HG03108 (cell line): ENCODE measurements at regions not wholly inside any gene's neighbourhood (a gene's known extent, or its start where the extent isn't known, plus 50 kb on each side); places are given as distances from the start of the nearest gene placed in this dataset.
"Not testable (repeated sequence)": the region's sequence is repeated elsewhere in the genome, so short reads cannot be mapped to it uniquely, and the experiment has no call there.

ENCODE experiments used
- ATAC-seq: cut with Tn5 transposase; IDR thresholded peaks from one replicate; pipeline ENCODE4 v1.9.1; 2021; ENCODE audit warnings: moderate library complexity; ENCODE audit not compliant: unreplicated experiment

DNA sequence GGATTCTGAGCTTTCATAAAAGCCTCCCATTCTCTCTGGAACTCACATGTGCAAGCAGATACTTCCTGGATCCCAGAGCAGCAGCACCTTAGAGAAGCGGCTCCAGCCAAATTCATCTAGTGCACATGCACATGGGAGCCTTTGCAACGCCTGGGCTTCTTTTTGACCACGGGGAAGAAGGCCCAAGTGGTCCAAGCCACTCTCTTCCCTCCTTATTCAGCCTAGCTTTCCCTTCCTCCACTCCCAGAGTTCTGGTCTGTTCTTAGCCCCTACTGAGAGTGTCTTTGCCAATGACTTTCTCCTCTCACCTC lies 118.7 kb downstream of the ZNF365 start:
- ATAC-seq: no peak

DNA sequence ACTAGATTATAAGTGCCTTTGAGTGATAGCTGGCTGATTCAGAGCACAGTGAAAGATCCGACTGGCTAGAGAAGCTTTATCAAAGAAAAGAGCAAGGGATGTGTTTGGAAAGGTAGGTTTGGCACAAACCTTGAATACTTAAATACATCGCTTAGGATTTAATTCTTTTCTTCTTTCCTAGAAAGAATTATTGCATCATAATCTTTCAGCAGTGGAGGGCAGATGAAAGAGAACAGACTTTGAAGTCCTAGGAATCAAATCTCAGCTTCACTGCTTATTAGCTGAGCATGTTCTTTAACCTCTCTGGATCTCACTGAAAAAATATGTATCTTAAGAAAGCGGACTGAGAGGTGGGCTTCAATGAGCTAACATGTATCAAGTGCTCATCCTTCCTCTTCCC lies 122.8 kb downstream of the ZNF365 start:
- no peak for ATAC-seq

DNA sequence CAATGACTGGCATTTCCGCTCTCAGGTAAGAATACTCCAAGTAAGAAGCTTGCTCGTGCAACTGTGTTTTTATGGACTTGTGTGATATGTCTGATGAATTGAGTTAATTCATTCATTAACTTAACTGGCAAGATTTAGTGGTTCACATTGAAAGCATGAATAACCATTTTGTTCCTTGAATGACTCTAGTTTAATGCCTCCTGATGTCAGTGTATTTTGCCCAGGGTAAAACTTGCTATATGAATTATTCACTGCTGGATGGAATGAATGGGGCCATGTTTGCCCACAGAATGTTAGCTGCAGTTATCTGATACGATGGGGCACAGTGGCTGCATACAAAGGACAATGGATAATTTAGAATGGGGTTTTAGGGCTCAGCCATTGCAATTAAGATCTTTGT lies 124.1 kb downstream of the ZNF365 start:
- ATAC-seq: no peak

DNA sequence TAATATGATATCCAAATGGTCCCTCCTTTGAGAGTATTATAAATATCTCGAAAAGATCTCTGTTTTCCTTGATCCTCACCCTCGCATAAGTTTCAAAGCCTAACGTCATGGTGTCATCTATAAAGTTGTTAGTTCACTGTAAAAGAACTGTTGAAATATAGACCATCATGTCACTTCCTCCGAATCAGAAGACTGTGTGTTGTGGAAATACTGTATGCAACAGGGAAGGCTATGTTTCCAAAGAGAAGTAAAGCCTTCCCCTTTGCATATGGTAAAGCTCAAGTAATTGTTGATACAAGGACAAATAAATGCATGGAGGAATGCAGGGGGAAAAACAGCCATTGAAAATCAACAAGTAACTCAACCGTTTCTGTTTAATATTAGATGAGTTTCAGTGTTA lies 125.9 kb downstream of the ZNF365 start:
- ATAC-seq: not testable (repeated sequence)

DNA sequence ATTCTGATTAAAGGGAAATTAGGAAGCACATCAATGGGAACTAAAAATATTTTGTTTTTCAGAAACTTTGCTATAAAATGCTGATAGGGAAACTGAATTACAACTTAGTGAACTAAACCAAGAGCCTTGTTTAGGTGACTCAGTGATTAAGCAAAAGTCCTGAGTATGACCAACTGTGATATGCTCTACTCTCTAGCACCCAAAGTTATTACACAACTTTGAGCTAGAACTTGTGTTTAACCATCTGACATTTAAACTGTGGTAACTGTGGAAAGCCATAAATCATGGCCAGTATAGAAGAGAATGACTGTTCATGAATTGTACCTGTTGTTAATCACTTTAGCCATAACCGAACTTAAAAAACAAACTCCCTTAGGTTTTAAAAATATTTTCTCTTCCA lies 127.4 kb downstream of the ZNF365 start:
- ATAC-seq: no peak

DNA sequence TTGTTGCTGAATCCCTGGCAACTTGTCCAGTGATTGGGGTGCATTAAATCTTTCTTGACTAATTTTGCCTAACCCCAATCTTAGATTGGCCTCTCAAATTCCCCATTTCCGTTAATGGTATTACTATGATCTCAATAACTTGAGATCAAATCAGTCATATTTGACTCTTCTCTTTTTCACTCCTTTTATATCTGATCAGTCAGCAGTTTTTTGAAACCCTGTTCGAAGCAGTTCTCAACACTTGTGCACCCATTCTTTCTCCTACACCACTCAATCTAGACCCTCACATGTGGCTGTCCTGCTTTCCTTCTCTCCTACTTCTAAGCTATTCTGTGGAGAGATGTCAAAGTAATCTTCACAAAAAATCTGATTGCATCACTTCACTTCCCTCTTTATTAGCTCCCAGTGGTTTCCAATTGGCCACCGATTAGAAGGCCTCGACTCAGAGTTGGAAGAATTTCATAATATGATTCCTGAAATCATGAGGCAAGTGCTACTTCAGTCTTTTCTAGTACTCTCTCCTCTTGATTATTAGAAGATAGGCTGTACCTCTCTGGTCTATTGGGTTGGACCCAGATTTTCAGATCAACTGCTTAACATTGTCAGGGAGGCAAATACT lies 128.9 kb downstream of the ZNF365 start:
- no peak for ATAC-seq

DNA sequence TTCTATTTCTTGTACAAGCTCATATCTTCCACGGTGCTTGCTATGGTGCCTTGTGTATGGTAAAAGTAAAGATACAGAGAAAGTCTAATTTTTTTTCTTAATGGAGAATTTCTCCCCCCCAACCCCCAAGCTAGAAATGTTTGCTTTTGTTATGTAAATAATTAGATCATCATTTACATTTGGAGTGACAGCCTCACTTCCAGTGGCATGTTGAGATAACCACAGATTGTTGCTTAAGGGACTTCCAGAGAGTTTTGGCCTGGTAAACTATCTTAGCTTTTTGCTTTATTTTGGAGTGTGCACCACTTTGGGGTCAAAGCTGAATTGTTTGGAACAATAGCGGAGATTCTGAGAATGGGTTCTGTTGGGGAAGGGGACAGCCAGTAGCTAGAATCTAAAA lies 129.7 kb downstream of the ZNF365 start:
- ATAC-seq: no peak

DNA sequence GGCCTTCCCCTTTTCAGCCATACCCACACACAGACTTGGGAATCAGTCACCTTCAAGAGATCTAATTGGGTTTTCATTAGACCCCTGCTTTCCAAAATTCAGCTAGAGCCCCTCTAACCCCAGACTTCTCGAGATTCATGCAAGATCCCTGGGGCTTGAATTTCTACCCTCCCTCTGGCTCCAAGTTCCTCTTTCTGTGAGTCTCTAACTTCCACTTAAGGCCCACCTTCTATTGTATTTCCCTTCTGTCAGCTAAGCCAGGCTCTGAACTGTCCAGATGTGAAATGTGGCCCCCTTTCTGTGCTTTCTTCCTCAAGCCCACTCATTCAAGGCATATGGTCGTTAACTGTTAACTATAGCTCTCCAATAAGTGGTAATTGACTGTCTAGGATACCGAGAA lies 132.2 kb downstream of the ZNF365 start:
- ATAC-seq: no peak

DNA sequence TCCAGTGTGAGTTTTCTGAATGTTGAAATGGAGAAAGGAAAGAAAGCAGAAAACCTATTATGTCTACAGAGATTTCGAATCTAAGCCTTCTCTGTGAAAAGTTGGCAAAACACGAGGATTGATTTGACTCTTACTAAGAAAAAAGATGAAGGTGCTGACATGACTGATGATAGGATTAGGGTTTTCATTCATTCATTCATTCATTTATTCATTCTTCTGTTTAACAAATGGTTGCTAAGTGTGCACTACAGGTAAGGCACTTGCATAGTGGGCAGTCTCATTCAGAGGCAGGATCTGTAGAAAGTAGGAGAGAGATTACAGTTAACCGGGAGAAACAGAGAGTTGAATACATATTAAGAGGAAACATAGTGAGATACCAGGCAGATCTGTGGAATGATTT lies 137.1 kb downstream of the ZNF365 start:
- peak; percentile 22 for ATAC-seq

DNA sequence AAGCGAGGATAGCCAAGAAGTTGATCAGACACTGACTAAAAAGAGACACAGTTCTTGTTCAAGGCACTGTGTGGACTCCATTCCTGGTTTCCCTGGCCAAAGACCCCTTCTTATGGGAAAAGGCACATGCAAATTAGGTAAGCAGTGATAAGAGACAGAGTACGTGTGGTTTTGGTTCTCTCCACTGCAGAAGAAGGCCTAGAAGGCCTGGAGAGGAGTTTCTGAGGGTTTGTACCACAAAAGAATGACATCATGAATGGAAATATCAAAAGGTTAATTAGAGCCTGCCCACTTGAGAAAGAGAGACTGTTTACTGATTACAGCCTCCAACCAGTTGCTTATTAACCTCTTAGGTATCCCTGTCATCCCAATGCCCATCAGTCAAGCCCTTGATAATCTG lies 137.5 kb downstream of the ZNF365 start:
- peak; percentile 82 for ATAC-seq

DNA sequence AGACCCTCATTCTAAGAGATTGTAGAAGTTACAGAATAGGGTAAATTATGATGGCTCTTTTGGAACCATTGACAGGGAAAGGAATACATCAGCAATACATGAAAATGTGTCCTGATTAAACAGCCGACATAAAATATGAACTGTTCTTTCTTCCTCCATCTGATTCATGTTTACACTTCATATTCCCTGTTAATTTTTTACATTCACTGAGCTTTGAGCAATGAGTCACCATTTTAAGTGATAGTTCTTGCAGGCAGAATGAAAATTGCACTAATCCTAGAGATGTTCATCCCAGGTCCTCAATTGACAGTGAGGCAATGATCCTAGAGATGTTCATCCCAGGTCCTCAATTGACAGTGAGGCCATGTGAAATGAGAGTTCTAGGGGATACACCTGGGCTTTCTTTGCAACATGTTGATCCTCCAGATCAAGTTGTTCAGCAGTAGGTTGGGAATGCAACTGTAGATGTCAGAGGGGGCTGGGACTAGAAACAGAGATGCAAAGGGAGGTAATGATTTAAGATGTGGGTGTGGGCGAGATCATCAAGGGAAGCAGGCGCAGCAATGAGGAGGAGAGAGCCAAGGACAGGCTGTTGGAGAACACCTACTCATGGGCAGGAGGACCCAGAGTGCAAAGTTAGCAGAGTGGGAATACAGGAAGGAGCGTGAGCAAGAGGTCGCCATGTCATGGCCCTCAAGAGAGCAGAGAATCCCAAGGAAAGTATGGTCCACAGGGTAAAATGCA lies 138.7 kb downstream of the ZNF365 start:
- no peak for ATAC-seq

DNA sequence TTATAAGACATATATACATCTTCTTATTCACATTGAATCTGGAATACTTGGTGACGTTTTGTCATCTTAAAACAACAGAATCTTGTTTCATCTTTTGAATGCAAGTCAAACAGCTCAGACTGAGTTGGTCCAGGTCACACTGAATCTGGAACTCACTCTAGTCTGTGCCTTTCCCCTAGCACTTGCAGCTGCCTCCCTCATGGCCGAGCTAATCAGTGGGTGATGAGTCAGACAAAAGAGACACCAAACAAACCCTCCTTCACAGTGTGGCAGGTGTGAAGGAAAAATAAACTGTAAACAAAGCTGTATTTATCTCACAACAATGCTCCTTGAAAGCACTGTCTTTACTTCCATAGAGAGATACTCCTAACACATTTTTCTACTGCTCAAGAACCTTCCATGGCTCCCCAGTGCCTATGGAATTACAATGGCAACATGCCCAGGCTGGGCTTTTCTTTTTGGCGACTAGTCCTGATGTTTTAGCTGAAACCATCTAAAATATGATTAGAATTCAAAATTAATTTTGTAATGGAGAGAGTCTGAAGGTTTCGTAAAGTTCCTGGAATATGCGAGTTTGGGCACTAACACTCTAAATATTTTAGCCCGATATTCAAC lies 140.0 kb downstream of the ZNF365 start:
- ATAC-seq: no peak

DNA sequence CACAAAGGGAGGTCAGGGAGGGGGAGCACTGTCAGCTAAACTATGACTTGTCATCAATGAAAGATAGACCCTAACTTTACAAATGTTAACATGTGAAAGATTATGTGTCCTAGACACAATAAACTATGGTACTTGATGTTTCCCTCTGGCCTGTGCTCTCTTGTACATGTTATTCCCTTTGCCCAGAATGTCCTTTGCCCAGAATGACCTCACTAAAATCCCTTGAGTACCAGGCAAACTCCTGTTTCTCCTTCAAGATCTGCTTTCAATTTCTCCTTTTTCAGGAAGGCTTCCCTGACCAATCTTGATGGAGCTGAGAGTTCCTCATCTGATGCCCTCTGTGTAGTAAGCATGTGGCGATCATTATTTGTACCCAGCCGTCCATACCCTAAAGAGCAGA lies 143.1 kb downstream of the ZNF365 start:
- ATAC-seq: no peak

DNA sequence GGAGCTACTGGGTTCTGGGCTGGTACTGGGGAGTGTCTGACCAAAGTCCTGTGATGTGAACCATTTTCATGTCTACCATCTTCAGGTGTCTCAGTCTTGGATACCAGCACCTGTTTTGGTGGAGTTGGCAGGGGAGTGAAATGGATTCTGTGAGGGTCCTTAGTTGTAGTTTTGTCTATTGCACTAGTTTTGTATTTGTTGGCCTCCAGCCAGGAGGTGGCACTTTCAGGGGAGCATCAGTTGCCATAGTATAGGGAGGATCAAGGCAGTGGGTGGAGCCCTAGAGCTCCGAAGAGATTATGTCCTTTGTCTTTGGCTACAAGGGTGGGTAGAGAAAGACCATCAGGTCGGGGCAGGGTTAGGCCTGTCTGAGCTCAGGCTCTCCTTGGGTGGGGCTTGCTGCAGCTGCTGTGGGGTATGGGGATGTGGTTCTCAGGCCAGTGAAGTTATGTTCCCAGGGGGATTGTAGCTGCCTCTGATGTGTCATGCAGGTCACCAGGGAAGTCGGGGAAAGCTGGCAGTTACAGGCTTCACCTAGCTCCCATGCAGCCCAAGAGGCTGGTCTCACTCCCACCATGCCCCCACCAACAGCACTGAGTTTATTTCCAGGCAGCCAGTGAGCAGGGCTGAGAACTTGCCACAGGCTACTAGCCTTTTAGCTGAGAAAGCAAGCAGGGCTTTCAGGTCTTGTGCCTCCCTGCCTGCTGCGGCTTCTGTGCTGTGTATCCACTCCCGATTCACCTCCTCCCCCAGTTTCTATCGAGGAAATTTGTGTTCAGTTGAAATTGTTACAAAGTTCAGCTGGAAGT lies 153.1 kb downstream of the ZNF365 start:
- ATAC-seq: peak; percentile 44

DNA sequence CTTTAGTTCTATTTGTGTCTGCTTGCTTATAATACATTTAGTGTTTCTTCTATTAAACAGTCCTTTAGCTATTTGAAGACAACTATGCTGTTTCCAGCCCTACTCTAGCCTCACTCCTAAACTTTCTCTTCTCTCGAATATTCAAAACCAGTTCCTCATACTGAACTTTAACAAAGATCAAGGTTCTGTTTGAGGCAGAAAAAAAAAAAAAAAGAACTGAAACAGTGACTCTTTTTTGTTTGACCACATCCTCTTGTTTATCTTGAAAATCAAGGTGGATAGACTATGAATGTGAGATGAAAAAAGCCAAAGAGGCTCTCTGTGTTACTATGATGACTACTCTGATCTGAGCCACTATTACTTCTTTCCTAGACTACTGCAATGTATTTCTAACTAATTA lies 154.3 kb downstream of the ZNF365 start:
- peak; percentile 89 for ATAC-seq

DNA sequence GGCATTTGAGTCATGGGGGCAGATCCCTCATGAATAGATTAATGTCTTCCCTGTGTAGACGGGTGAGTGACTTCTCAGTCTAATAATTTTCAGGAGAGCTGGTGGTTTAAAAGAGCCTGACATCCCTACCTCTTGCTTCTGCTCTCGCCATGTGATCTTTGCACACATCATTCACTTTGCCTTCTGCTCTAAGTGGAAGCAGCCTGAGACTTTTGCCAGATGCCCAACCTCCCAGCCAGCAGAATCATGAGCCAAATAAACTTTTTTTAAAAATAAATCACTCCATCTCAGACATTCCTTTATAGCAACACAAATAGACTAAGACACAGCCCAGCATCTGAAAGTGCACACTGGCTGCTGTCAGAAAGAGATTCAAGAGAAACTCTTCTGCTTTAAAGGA lies 155.2 kb downstream of the ZNF365 start:
- no peak for ATAC-seq

DNA sequence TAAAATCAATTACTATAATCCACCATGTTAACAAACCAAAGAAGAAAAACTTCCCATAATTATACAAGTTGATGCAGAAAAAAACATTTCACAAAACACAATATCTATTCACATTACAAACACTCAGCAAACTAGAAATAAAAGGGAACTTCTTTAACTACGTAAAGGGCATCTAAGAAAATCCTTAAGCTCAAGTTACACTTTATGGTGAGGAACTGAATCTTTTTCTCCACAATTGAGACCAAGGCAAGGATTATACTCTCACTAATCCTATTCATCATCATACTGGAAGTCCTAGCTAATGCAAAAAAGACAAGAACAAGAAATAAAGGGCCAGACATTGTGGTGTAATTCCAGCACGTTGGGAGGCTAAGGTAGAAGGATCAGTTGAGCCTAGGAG lies 159.9 kb downstream of the ZNF365 start:
- ATAC-seq: no peak

DNA sequence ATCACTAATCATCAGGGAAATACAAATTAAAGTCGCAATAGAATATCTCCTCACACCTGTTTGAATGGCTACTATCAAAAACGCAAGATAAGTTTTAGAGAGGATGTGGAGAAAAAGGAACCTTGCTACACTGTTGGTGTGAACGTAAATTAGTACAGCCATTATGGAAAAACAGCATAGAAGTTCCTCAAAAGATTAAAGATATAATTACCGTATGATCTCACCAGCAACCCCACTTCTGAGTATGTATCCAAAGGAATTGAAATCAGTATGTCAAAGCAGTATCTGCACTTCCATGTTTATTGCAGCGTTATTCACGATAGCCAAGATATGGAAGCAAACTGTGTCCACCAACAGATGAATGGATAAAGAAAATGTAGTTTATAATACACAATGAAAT lies 164.4 kb downstream of the ZNF365 start:
- no peak for ATAC-seq

DNA sequence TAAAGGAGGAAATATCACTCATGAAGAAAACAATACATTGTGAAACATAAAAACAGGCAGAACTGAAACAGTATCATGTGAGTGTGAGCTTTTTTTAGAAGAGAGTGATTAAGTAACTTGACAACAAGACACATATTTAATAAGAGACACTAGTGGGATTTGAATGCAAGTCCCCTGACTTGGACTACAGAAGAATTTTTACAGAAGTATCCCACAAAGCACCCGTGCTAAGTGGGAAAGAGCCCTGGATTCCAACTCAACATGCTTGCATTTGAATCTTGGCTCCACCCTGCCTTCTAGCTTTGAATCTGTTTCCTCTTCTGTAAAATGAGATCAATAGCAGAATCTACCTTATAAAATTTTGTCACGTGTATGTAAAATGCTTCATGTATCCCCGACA lies 166.2 kb downstream of the ZNF365 start:
- no peak for ATAC-seq

DNA sequence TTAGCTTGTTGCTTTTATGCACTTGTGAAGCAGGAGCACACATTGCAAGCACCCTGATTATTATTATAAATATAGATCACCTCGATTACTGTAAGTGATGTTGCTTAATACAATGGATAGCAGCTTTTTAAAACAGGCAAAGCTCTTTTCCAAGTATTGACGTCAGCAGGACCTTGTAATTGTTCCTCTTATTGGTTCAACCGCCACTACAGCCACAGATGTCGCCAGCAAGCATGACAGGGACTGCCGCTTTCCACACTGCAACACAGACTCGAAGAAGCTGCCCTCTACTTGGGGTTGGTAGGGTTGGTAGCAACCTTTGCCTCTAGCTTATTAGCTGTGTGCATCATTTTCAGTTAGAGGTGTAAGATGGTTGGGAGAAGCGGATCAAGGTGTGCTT lies 167.6 kb downstream of the ZNF365 start:
- no peak for ATAC-seq

DNA sequence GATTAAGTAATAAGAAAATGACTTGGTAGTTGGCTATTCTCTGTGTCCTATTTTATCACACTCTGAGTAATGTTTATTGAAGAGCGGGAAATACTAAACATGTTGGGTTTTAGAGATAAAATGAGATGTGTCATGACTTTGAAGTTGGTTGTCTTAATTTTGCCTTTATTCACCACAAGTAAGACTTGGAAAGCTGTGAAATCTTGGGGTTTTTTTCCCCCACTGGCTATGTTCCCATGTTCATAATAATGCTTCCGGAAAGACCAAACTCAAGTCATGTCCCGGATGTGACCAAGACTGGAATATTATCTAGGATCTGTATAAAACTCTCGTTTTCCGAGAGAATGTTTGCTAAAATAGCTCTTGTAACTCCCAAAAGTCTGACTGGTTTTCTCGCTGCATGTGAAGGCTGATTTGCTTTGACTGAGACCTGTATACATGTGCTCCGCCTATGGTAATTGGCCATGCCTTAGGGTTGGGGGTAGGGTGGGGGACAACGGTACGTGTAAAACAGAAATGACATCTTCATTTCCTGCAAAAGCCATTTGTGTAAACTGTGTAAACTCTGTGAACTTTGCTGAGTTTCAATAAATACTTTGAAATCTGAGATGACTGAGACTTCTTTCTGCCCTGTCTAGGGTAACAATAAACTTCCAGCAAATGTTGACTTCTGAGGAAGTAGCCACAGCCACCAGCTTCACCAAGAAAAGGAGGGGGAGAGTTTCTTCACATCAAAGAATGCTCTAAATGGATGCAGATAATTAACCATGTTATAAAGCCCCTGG lies 169.6 kb downstream of the ZNF365 start:
- ATAC-seq: no peak
